ENCODE measurements at regions not wholly inside any gene's neighbourhood (a gene's known extent, or its start where the extent isn't known, plus 50 kb on each side); places are given as distances from the start of the nearest gene placed in this dataset.

DNA sequence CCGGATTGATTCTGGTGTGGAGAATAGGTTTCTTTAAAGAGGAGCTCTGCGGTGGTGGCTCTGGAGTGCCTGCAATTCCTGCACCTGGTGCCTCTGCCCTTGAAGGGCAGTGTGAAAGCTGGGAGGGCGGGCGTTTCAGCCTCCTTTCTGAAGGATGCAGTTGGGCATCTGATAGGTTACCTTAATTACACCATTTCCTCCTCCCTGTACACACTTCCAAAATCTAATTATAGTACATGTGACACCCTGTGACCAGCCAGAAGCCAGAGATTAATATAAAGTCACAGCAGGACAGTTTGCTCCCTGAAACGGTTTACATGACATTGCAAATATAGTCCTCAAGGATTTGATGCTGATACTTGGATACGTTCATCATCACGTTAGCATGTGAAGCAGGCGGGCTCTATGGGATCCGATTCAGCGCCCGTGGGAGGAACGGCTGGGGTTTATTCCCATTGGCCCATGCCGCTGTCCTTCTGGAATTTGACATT, 548.2 kb downstream of the QKI start:
- Mint-ChIP-seq H3K9me3 (no peaks in the 10 kb centered on the region), H3K27ac (no peak overlapping the region), H3K4me1 (ENCODE audit: low read depth) (no peaks in the 10 kb centered on the region), H3K4me3 (no peak overlapping the region), H3K36me3 (ENCODE audit: low read depth) (no peaks in the 10 kb centered on the region), H3K27me3 (peaks cover 18% of the 10 kb centered on the region)
- intact Hi-C loops (cut with micrococcal nuclease) = no loop called here

DNA sequence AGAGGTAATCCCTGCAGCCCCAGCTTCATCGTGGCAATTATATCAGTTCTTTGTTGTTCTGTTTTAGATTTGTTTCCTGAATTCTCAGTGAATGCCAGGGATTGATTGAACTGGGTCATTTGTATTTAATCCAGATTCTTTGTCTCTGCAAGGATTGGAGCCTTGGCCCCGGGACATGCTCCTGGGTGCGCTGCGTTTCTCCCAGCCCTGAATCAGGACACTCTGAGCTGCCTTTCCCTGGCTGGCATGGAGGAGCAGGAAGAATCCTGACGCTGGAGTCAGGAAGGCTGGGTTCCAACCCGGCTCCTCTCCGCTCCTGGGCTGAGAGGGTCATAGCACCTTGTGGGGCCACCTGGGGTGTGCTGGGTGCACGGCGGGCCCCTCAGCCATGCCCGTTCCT, 545.6 kb downstream of the QKI start:
- H3K36me3 Mint-ChIP-seq (ENCODE audit: low read depth) = no peaks in the 10 kb centered on the region
- H3K27ac Mint-ChIP-seq = no peak overlapping the region
- H3K9me3 Mint-ChIP-seq = no peaks in the 10 kb centered on the region
- H3K4me3 Mint-ChIP-seq = no peak overlapping the region
- intact Hi-C loops (cut with micrococcal nuclease) = no loop called here
- peaks cover 25% of the 10 kb centered on the region for H3K27me3 Mint-ChIP-seq
- no peaks in the 10 kb centered on the region for H3K4me1 Mint-ChIP-seq (ENCODE audit: low read depth)

DNA sequence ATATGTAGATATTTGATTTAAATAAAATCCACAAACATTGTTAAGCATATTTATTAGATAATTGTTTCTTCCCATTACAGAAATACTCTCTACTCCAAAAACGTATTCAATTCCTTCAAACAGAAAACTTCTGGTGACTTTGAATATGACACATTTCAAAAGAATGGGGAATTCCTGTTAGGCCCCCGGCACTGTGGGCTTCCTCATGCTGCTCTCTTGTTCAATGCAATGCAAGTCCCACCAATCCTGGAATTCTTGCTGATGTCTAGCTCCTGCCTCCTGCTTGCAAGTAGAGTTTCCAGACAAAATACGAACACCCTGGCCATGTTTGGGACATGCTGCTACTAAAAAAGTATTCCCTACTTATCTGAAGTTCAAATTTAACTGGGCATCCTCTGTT, 544.1 kb downstream of the QKI start:
- Mint-ChIP-seq H3K36me3 (ENCODE audit: low read depth) (no peaks in the 10 kb centered on the region), H3K4me1 (ENCODE audit: low read depth) (no peaks in the 10 kb centered on the region), H3K27me3 (peaks cover 37% of the 10 kb centered on the region), H3K4me3 (no peak overlapping the region), H3K27ac (no peak overlapping the region), H3K9me3 (no peaks in the 10 kb centered on the region)
- intact Hi-C loops (cut with micrococcal nuclease) = loop anchor here (5.0 to 10.0 kb wide), 3 partner anchors 254 to 531 kb away; no protein-coding TSS in a partner anchor

DNA sequence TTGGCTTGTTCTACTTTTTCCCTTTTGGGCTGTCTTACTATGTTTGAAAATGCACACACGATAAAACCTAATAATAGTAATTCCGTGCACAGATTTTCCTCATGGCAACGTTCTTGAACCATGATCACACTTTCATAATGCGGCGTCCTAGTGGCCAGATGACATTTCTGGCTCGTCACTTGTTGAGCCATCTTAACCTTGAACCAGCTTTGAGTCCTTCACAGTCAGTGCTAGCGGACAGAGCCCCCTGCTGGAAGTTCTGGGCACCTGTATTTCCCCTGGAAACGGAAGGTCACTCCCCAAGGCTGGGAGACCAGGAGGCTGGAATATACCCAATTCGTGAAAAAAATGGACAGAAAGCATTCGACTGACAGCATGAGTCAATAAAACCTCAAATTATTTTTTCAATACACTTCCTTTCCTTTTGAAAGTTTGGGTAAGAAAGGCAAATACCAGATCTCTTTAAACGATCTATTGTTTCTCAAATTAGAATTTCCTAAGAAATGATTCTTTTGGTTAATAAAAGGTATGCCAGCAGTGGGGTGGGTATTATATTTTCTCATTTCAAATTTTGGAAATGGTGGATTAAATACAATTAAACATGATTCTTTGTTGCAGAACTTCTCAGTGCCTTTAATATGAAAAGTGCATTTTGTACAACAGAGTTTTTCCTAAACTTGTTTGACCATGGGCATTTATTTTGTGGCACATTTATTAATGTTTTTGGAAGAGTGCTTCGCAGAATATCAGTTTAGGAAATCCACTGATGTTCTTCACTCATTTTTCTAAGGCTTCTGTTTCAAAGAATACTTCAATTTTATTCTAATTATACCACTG, 542.3 kb downstream of the QKI start:
- Mint-ChIP-seq H3K4me3 (no peak overlapping the region), H3K27ac (no peak overlapping the region), H3K9me3 (no peaks in the 10 kb centered on the region), H3K36me3 (ENCODE audit: low read depth) (no peaks in the 10 kb centered on the region), H3K4me1 (ENCODE audit: low read depth) (no peaks in the 10 kb centered on the region), H3K27me3 (peaks cover 55% of the 10 kb centered on the region)
- intact Hi-C loops (cut with micrococcal nuclease) = loop anchor here (1.0 to 10.0 kb wide), 5 partner anchors 252 to 776 kb away; no protein-coding TSS in a partner anchor

DNA sequence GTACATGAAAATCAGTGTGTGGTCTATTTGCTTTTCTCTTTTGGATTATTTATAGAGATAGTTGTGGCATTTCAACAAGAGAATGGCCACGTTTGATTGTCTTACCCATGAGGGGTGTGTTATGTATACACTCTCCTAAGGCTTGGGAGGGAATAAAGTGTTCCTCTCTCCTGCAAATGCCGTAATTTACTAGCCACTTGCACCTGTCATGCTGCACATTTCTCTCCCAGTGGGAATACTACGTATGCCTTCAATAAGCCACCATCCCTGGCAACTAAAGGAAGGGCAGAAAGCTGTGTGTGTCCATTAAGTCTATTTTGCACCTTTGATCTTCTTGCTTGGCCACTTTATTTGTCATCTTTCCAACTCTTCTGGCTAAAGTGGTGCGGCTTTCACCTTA, 541.2 kb downstream of the QKI start:
- intact Hi-C loops (cut with micrococcal nuclease) = loop anchor here (1.0 to 10.0 kb wide), 5 partner anchors 251 to 775 kb away; no protein-coding TSS in a partner anchor
- H3K4me1 Mint-ChIP-seq (ENCODE audit: low read depth) = no peaks in the 10 kb centered on the region
- no peaks in the 10 kb centered on the region for H3K36me3 Mint-ChIP-seq (ENCODE audit: low read depth)
- H3K27me3 Mint-ChIP-seq = peaks cover 60% of the 10 kb centered on the region
- no peaks in the 10 kb centered on the region for H3K9me3 Mint-ChIP-seq
- no peak overlapping the region for H3K27ac Mint-ChIP-seq
- H3K4me3 Mint-ChIP-seq = no peak overlapping the region

DNA sequence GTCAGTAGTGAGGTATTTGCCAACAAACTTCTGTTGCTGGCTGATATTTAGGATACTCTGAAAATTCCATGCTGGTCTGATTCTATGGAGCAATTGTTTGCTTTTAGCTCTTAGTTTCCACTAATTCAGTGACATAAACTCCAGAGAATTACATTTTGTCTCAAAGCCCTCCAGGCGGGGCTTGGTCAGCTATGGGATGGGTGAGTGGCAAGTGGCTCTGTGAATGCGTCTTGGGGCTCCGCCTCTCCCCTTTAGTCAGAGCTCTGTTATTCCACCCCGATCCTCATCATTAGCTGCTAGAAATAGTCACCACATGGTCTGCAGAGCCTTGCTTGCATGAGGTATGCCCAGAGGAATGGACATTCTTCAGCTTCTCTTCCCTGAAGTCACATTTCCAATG, 540.6 kb downstream of the QKI start:
- no peaks in the 10 kb centered on the region for H3K36me3 Mint-ChIP-seq (ENCODE audit: low read depth)
- intact Hi-C loops (cut with micrococcal nuclease) = loop anchor here (5.0 to 10.0 kb wide), 3 partner anchors 250 to 528 kb away; no protein-coding TSS in a partner anchor
- peaks cover 59% of the 10 kb centered on the region for H3K27me3 Mint-ChIP-seq
- no peak overlapping the region for H3K4me3 Mint-ChIP-seq
- peaks cover 3% of the 10 kb centered on the region for H3K4me1 Mint-ChIP-seq (ENCODE audit: low read depth)
- no peaks in the 10 kb centered on the region for H3K9me3 Mint-ChIP-seq
- no peak overlapping the region for H3K27ac Mint-ChIP-seq

DNA sequence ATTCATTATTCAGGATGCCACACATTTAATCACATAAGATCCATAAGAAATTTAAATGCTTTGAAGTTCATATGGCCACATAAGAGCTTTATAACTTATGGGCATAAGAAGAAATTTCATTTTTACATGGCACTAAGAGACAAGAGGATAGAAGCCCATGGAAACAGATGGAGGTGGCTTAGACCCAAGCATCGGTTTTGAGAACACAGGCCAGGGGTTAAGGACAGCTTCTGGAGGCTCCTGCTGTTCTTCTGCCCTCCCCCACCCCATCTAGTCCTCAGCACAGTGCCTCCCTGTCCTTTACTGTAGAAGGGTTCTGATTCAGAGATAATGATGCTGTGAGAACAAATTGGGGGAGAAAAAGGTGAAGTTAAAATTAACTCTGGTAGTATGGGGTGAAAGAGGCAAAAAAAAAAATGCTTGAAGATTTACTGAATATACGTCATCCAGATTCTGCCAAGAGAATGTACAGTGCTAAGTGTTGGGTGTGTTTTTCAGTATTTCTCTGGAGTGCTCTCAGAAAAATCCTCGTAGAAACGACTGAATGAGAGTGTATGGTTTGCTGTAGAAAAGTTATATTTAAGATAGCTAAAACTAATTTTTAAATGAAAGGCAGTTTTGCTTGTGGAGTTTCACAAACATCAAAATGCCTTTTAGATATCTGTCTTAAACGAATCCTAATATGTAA, 539.7 kb downstream of the QKI start:
- intact Hi-C loops (cut with micrococcal nuclease) = loop anchor here (10.0 kb wide), 1 partner anchor 249 kb away; no protein-coding TSS in a partner anchor
- H3K27me3 Mint-ChIP-seq = peaks cover 58% of the 10 kb centered on the region
- H3K4me1 Mint-ChIP-seq (ENCODE audit: low read depth) = peaks cover 5% of the 10 kb centered on the region
- no peaks in the 10 kb centered on the region for H3K9me3 Mint-ChIP-seq
- no peak overlapping the region for H3K27ac Mint-ChIP-seq
- H3K4me3 Mint-ChIP-seq = no peak overlapping the region
- no peaks in the 10 kb centered on the region for H3K36me3 Mint-ChIP-seq (ENCODE audit: low read depth)

DNA sequence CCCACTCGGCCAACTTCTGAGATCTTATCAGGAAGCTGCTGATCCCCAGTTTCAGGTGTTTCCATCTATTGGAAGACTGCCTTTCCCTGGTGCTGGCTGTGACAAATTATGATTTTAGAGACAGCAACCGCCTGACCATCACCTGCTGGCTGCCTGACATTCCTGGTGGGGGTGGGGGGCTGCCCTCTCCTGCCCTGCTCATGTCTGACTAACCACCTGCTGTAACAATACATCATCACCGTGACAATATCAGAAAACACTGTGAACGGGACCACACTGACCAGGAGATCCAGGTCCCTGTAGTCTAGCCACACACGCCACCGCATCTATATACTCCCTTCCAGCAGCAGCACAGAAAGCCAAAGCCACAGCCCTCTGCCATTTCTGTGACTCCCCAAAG, 537.5 kb downstream of the QKI start:
- intact Hi-C loops (cut with micrococcal nuclease) = loop anchor here (10.0 kb wide), 1 partner anchor 247 kb away; no protein-coding TSS in a partner anchor
- H3K36me3 Mint-ChIP-seq (ENCODE audit: low read depth) = no peaks in the 10 kb centered on the region
- H3K27ac Mint-ChIP-seq = no peak overlapping the region
- H3K4me3 Mint-ChIP-seq = no peak overlapping the region
- H3K4me1 Mint-ChIP-seq (ENCODE audit: low read depth) = peaks cover 5% of the 10 kb centered on the region
- no peaks in the 10 kb centered on the region for H3K9me3 Mint-ChIP-seq
- H3K27me3 Mint-ChIP-seq = peaks cover 62% of the 10 kb centered on the region

DNA sequence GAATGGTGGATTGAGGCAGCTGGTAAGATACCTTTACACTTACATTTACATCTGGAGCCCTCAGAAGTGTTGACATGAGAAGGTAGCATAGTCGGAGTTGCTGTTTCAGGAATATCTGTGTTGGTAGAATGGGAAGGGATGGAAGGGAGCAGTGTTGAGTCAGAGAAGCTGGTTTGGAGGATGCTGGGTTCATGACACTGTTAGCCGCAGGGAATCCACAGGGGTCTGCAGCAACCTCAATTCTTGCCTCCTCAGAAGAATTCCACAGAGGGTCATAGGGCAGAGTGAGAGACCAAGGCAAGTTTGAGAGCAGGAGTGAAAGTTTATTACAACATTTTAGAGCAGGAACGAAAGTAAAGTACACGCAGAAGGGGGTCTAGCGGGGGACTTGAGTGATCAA, 536.8 kb downstream of the QKI start:
- no peak overlapping the region for H3K4me3 Mint-ChIP-seq
- no peaks in the 10 kb centered on the region for H3K9me3 Mint-ChIP-seq
- H3K27ac Mint-ChIP-seq = no peak overlapping the region
- peaks cover 5% of the 10 kb centered on the region for H3K4me1 Mint-ChIP-seq (ENCODE audit: low read depth)
- intact Hi-C loops (cut with micrococcal nuclease) = loop anchor here (10.0 kb wide), 1 partner anchor 247 kb away; no protein-coding TSS in a partner anchor
- H3K36me3 Mint-ChIP-seq (ENCODE audit: low read depth) = no peaks in the 10 kb centered on the region
- H3K27me3 Mint-ChIP-seq = peaks cover 64% of the 10 kb centered on the region

DNA sequence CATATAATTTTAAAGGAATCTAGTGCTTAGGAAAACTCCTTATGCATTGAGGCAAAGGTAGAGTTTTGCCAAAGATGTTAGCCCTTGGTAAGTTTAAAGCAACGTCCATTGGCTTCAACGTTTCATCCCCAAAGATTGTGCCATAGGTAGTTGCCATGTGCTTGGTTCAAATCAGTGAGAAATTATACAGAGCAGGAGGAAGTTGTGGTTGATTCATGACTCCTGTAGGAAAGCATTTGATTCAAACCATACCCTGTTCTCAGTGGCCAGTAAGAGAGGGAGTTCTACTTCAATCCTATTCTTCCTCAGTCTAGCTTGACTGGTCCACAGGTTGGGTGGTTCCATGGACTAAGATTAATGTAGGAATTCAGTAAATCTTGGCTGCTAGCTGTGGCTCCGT, 535.6 kb downstream of the QKI start:
- no peaks in the 10 kb centered on the region for H3K36me3 Mint-ChIP-seq (ENCODE audit: low read depth)
- H3K27ac Mint-ChIP-seq = no peak overlapping the region
- H3K9me3 Mint-ChIP-seq = no peaks in the 10 kb centered on the region
- intact Hi-C loops (cut with micrococcal nuclease) = loop anchor here (10.0 kb wide), 1 partner anchor 245 kb away; no protein-coding TSS in a partner anchor
- no peak overlapping the region for H3K4me3 Mint-ChIP-seq
- peaks cover 5% of the 10 kb centered on the region for H3K4me1 Mint-ChIP-seq (ENCODE audit: low read depth)
- H3K27me3 Mint-ChIP-seq = peaks cover 60% of the 10 kb centered on the region

DNA sequence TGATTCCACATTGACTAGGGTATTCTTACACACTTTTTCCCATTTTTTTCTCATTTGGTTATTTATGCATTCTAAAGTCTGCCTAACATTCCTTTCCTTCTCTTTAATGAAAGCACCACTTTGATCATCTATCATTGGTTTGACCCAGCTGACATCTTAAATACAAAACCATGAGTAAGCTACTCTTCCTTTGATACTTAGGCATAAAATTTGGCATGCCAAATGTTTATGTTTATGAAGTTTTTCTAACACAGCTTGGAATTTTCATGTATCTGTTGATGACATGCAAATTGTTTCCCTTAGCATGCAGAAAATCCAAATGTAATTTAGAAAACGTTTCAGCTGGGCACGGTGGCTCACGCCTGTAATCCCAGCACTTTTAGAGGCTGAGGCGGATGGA, 534.9 kb downstream of the QKI start:
- peaks cover 58% of the 10 kb centered on the region for H3K27me3 Mint-ChIP-seq
- no peaks in the 10 kb centered on the region for H3K36me3 Mint-ChIP-seq (ENCODE audit: low read depth)
- H3K4me3 Mint-ChIP-seq = no peak overlapping the region
- H3K27ac Mint-ChIP-seq = no peak overlapping the region
- peaks cover 5% of the 10 kb centered on the region for H3K4me1 Mint-ChIP-seq (ENCODE audit: low read depth)
- intact Hi-C loops (cut with micrococcal nuclease) = no loop called here
- H3K9me3 Mint-ChIP-seq = no peaks in the 10 kb centered on the region

DNA sequence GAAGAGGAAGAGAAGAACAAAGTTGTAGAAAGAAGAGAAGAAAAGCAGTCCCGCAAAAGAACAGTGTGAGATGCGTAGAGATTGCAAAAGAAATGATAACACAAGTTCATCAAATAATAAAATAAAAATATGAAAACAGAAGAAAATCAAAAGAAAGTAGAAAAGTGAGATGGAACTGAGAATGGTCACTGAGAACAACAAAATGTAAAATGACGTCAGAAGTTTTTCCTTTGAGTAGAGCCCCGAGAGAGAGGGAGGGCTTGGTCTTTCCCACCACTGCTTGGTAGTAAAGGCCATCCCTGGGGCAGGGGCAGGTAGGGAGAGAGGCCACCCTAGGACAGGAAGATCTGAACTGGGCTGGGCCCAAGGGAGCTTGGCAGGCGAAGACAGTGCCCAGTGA, 533.7 kb downstream of the QKI start:
- Mint-ChIP-seq H3K4me1 (ENCODE audit: low read depth) (peaks cover 5% of the 10 kb centered on the region), H3K27ac (no peak overlapping the region), H3K4me3 (no peak overlapping the region), H3K27me3 (peaks cover 59% of the 10 kb centered on the region), H3K36me3 (ENCODE audit: low read depth) (no peaks in the 10 kb centered on the region), H3K9me3 (no peaks in the 10 kb centered on the region)
- intact Hi-C loops (cut with micrococcal nuclease) = no loop called here

DNA sequence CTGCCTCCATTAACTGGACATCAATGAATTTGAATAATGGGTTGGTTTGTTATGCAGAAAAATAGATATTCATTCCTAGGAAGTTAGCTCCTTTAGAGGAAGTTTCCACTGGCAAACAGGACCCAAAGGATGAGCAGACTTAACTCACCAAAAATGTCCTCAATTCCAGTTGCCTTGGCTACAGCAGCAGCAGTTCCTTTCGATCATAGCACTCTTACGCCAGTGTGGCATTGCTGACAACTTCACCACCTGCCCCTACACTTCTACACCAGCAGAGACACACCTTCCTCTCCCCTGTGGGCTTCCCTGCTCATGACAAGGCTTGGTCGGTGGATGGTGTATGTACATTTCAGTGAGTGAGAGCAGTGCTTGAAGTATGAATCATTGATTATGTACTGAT, 532.8 kb downstream of the QKI start:
- Mint-ChIP-seq H3K4me1 (ENCODE audit: low read depth) (peaks cover 5% of the 10 kb centered on the region), H3K9me3 (no peaks in the 10 kb centered on the region), H3K27me3 (peaks cover 55% of the 10 kb centered on the region), H3K36me3 (ENCODE audit: low read depth) (no peaks in the 10 kb centered on the region), H3K4me3 (no peak overlapping the region), H3K27ac (no peak overlapping the region)
- intact Hi-C loops (cut with micrococcal nuclease) = no loop called here

DNA sequence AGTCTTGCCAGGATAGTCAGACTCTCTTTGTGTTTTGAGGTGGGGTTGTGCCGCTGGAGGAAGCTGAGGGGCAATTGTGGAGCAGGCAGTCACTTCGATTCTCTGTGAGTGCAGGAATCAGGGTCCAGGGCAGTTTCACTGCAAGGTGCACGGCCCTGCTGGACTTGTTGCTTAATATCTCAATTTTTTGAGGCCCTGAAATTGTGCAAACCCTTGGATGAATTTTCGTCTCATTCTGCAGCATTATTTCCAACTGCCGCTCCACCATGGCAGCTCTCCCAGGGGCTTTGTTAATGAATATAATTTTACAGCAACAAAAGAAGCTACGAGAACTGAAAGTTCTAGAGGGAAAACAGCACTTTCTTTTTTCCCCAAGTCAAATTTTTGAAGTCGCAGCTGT, 531.9 kb downstream of the QKI start:
- Mint-ChIP-seq H3K4me1 (ENCODE audit: low read depth) (peaks cover 5% of the 10 kb centered on the region), H3K9me3 (no peaks in the 10 kb centered on the region), H3K36me3 (ENCODE audit: low read depth) (no peaks in the 10 kb centered on the region), H3K27me3 (peaks cover 55% of the 10 kb centered on the region), H3K4me3 (no peak overlapping the region), H3K27ac (no peak overlapping the region)
- intact Hi-C loops (cut with micrococcal nuclease) = no loop called here
